ENCODE measurements at regions not wholly inside any gene's neighbourhood (a gene's known extent, or its start where the extent isn't known, plus 50 kb on each side); places are given as distances from the start of the nearest gene placed in this dataset.

- no peak overlapping the region for H3K9ac ChIP-seq (ENCODE audit: extremely low read depth, low read length, poor library complexity, severe bottlenecking)
- WGBS, 2 experiments (ENCODE audit: insufficient coverage in 1 of 2, insufficient read length in 1 of 2) = 92 to 97% methylated on average over 5 of the region's 5 CpGs
- DNase-seq = no peak
These were observed 57.1 kb upstream of the ID3 start for GRCh38 chr1:23616292-23616824.

DNA sequence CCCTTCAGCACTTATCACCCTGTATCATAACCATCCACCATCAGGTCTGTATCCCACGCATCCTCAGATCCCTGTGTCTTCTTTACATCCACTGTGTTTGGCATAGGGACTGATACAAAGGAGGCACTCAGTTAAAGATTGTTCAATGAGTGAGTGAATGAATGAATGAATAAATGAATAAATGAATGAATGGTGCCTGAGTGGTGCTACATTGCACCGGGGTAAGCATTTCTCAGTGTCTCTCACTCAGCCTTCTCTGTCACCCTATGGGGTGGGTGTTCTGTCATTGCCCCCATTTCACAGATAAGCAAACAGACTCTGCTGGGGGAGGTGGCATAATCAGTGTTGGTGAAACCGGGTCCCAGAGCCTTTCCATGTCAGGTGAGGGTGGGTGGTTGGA lies 56.6 kb upstream of the ID3 start:
- Histone ChIP-seq H3K9me3 (ENCODE audit: control insufficient read depth, low read length) (no peaks in the 10 kb centered on the region), H3K36me3 (ENCODE audit: control insufficient read depth, insufficient read depth, low read length) (no peaks in the 10 kb centered on the region), H3K27ac (ENCODE audit: low read depth, low read length) (no peak overlapping the region), H3K4me1 (ENCODE audit: control insufficient read depth, insufficient read depth, low read length) (peaks cover 8% of the 10 kb centered on the region), H3K4me3 (ENCODE audit: low read length) (no peak overlapping the region), H3K9ac (ENCODE audit: extremely low read depth, low read length, poor library complexity, severe bottlenecking) (no peak overlapping the region), H3K27me3 (ENCODE audit: control insufficient read depth, insufficient read depth, low read length, poor library complexity, severe bottlenecking) (peaks cover 19% of the 10 kb centered on the region)
- Mint-ChIP-seq H3K9me3 (no peaks in the 10 kb centered on the region), H3K4me1 (peaks cover 34% of the 10 kb centered on the region), H3K36me3 (ENCODE audit: low read depth) (no peaks in the 10 kb centered on the region), H3K27ac (no peak overlapping the region), H3K27me3 (ENCODE audit: insufficient read depth) (peaks cover 19% of the 10 kb centered on the region), H3K4me3 (no peak overlapping the region)
- 93 to 100% methylated on average over 1 to 3 of the region's 3 CpGs for WGBS, 2 experiments (ENCODE audit: insufficient coverage in 1 of 2, insufficient read length in 1 of 2)
- TF ChIP-seq, protein P1, sequence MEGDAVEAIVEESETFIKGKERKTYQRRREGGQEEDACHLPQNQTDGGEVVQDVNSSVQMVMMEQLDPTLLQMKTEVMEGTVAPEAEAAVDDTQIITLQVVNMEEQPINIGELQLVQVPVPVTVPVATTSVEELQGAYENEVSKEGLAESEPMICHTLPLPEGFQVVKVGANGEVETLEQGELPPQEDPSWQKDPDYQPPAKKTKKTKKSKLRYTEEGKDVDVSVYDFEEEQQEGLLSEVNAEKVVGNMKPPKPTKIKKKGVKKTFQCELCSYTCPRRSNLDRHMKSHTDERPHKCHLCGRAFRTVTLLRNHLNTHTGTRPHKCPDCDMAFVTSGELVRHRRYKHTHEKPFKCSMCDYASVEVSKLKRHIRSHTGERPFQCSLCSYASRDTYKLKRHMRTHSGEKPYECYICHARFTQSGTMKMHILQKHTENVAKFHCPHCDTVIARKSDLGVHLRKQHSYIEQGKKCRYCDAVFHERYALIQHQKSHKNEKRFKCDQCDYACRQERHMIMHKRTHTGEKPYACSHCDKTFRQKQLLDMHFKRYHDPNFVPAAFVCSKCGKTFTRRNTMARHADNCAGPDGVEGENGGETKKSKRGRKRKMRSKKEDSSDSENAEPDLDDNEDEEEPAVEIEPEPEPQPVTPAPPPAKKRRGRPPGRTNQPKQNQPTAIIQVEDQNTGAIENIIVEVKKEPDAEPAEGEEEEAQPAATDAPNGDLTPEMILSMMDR (conservative IDR thresholded peaks at IDR 0.05) = no peak
- no peak for DNase-seq

More at GRCh38 chr1:23616292-23616824, 57.1 kb upstream of the ID3 start:
- H3K27ac ChIP-seq (ENCODE audit: low read depth, low read length) = no peak overlapping the region
- Mint-ChIP-seq H3K27me3 (ENCODE audit: insufficient read depth) (peaks cover 21% of the 10 kb centered on the region), H3K4me3 (no peak overlapping the region), H3K36me3 (ENCODE audit: low read depth) (no peaks in the 10 kb centered on the region), H3K27ac (no peak overlapping the region), H3K9me3 (no peaks in the 10 kb centered on the region), H3K4me1 (peaks cover 36% of the 10 kb centered on the region)
- no peaks in the 10 kb centered on the region for H3K36me3 ChIP-seq (ENCODE audit: control insufficient read depth, insufficient read depth, low read length)
- no peak overlapping the region for H3K4me3 ChIP-seq (ENCODE audit: low read length)
- no peaks in the 10 kb centered on the region for H3K9me3 ChIP-seq (ENCODE audit: control insufficient read depth, low read length)
- peaks cover 19% of the 10 kb centered on the region for H3K27me3 ChIP-seq (ENCODE audit: control insufficient read depth, insufficient read depth, low read length, poor library complexity, severe bottlenecking)
- TF ChIP-seq, protein P1 (conservative IDR thresholded peaks at IDR 0.05) = no peak
- peaks cover 8% of the 10 kb centered on the region for H3K4me1 ChIP-seq (ENCODE audit: control insufficient read depth, insufficient read depth, low read length)

DNA sequence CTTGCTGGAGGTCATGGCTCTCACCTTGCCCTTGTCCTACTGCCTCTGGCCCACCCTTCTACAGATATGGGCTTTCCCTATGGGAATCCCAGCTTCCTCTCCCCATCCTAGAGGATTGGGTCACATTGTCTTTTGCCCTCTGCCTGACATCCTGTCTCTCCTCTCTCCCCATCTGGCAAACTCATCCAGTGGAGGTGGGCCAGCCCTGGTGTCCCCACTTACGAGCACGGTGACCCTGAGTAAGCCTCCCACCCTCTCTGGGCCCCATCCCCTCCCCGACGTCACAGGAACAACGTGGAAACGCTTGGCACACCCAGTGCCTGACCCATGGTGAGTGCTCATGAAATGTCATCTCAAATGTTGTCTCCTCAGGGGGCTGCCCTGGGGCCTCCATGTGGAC lies 56.1 kb upstream of the ID3 start:
- no peak overlapping the region for H3K27ac ChIP-seq (ENCODE audit: low read depth, low read length)
- H3K4me1 ChIP-seq (ENCODE audit: control insufficient read depth, insufficient read depth, low read length) = peaks cover 8% of the 10 kb centered on the region
- Mint-ChIP-seq H3K36me3 (ENCODE audit: low read depth) (no peaks in the 10 kb centered on the region), H3K9me3 (no peaks in the 10 kb centered on the region), H3K27ac (no peak overlapping the region), H3K27me3 (ENCODE audit: insufficient read depth) (peaks cover 16% of the 10 kb centered on the region), H3K4me1 (peaks cover 31% of the 10 kb centered on the region), H3K4me3 (no peak overlapping the region)
- TF ChIP-seq, protein P1 (conservative IDR thresholded peaks at IDR 0.05) = no peak
- H3K4me3 ChIP-seq (ENCODE audit: low read length) = no peak overlapping the region
- H3K27me3 ChIP-seq (ENCODE audit: control insufficient read depth, insufficient read depth, low read length, poor library complexity, severe bottlenecking) = peaks cover 16% of the 10 kb centered on the region
- DNase-seq = no peak
- WGBS, 2 experiments (ENCODE audit: insufficient coverage in 1 of 2, insufficient read length in 1 of 2) = 86 to 93% methylated on average over 3 to 6 of the region's 6 CpGs
- no peaks in the 10 kb centered on the region for H3K36me3 ChIP-seq (ENCODE audit: control insufficient read depth, insufficient read depth, low read length)
- no peak overlapping the region for H3K9ac ChIP-seq (ENCODE audit: extremely low read depth, low read length, poor library complexity, severe bottlenecking)
- H3K9me3 ChIP-seq (ENCODE audit: control insufficient read depth, low read length) = no peaks in the 10 kb centered on the region

Data from endodermal cell (in vitro differentiated cells).